ENCODE measurements at regions not wholly inside any gene's neighbourhood (a gene's known extent, or its start where the extent isn't known, plus 50 kb on each side); places are given as distances from the start of the nearest gene placed in this dataset.
A peak's percentile ranks its signal among the peaks of the same experiment; 100 is the strongest.

- Histone ChIP-seq H2AFZ (ENCODE audit: low read length) (no peak overlapping the region), H3K36me3 (ENCODE audit: control insufficient read depth, insufficient read depth, low read length) (no peaks in the 10 kb centered on the region), H3K27me3 (ENCODE audit: control insufficient read depth, insufficient read depth, low read length) (no peaks in the 10 kb centered on the region), H3K4me2 (ENCODE audit: extremely low read depth, insufficient read depth, low read length) (no peak overlapping the region), H3K4me3 (replicated peaks in 1 of 4; ENCODE audit: control extremely low read depth in 1 of 4, insufficient read depth in 1 of 4, low read depth in 3 of 4, low read length in 4 of 4) (no peak overlapping the region), H4K20me1 (ENCODE audit: control insufficient read depth, extremely low read depth, insufficient read depth, low read length) (no peaks in the 10 kb centered on the region), H3K9me3 (ENCODE audit: control insufficient read depth, insufficient read depth, low read depth, low read length) (no peaks in the 10 kb centered on the region), H3K9ac (ENCODE audit: insufficient read depth, low read length) (no peak overlapping the region), H3K27ac (ENCODE audit: insufficient read depth, low read length) (no peak overlapping the region), H3K79me2 (ENCODE audit: control insufficient read depth, insufficient read depth, low read length) (no peaks in the 10 kb centered on the region), H3K4me1 (ENCODE audit: control insufficient read depth, extremely low read depth, insufficient read depth, low read length) (no peaks in the 10 kb centered on the region)
- TF ChIP-seq CTCF (conservative IDR thresholded peaks at IDR 0.05 in 1 of 2, IDR thresholded peaks at IDR 0.05 in 1 of 2; ENCODE audit: low read depth in 1 of 2, low read length in 2 of 2) (no peak), EZH2 (IDR thresholded peaks at IDR 0.05; ENCODE audit: low read length, missing control alignments) (no peak)
- peak in 1 of 2 donors; percentile 15 for DNase-seq (ENCODE audit: low read depth in 2 of 2)
Observed at GRCh38 chr13:84606616-84607015, 724.3 kb upstream of the SLITRK1 start.

- no peaks in the 10 kb centered on the region for H3K27me3 ChIP-seq (ENCODE audit: control insufficient read depth, insufficient read depth, low read length)
- no peak overlapping the region for H3K27ac ChIP-seq (ENCODE audit: insufficient read depth, low read length)
- no peaks in the 10 kb centered on the region for H4K20me1 ChIP-seq (ENCODE audit: control insufficient read depth, extremely low read depth, insufficient read depth, low read length)
- H3K36me3 ChIP-seq (ENCODE audit: control insufficient read depth, insufficient read depth, low read length), result no peaks in the 10 kb centered on the region
- no peak overlapping the region for H3K4me3 ChIP-seq (replicated peaks in 1 of 4; ENCODE audit: control extremely low read depth in 1 of 4, insufficient read depth in 1 of 4, low read depth in 3 of 4, low read length in 4 of 4)
- H3K79me2 ChIP-seq (ENCODE audit: control insufficient read depth, insufficient read depth, low read length), result no peaks in the 10 kb centered on the region
- TF ChIP-seq CTCF (conservative IDR thresholded peaks at IDR 0.05 in 1 of 2, IDR thresholded peaks at IDR 0.05 in 1 of 2; ENCODE audit: low read depth in 1 of 2, low read length in 2 of 2) (no peak), EZH2 (IDR thresholded peaks at IDR 0.05; ENCODE audit: low read length, missing control alignments) (no peak)
- no peak overlapping the region for H2AFZ ChIP-seq (ENCODE audit: low read length)
- H3K9ac ChIP-seq (ENCODE audit: insufficient read depth, low read length), result no peak overlapping the region
- no peaks in the 10 kb centered on the region for H3K9me3 ChIP-seq (ENCODE audit: control insufficient read depth, insufficient read depth, low read depth, low read length)
- H3K4me1 ChIP-seq (ENCODE audit: control insufficient read depth, extremely low read depth, insufficient read depth, low read length), result no peaks in the 10 kb centered on the region
- H3K4me2 ChIP-seq (ENCODE audit: extremely low read depth, insufficient read depth, low read length), result no peak overlapping the region
- no peak for DNase-seq (ENCODE audit: low read depth in 2 of 2)
Observed at GRCh38 chr13:84605927-84606326, 723.7 kb upstream of the SLITRK1 start.

GRCh38 chr13:84591444-84591843 is 709.2 kb upstream of the SLITRK1 start:
- no peak overlapping the region for H3K27ac ChIP-seq (ENCODE audit: insufficient read depth, low read length)
- DNase-seq (ENCODE audit: low read depth in 2 of 2), result no peak
- no peaks in the 10 kb centered on the region for H3K36me3 ChIP-seq (ENCODE audit: control insufficient read depth, insufficient read depth, low read length)
- H3K9ac ChIP-seq (ENCODE audit: insufficient read depth, low read length), result no peak overlapping the region
- H3K27me3 ChIP-seq (ENCODE audit: control insufficient read depth, insufficient read depth, low read length), result no peaks in the 10 kb centered on the region
- no peaks in the 10 kb centered on the region for H4K20me1 ChIP-seq (ENCODE audit: control insufficient read depth, extremely low read depth, insufficient read depth, low read length)
- no peak for TF ChIP-seq EZH2 (IDR thresholded peaks at IDR 0.05; ENCODE audit: low read length, missing control alignments)
- TF ChIP-seq CTCF (conservative IDR thresholded peaks at IDR 0.05 in 1 of 2, IDR thresholded peaks at IDR 0.05 in 1 of 2; ENCODE audit: low read depth in 1 of 2, low read length in 2 of 2), result no peak
- H3K4me3 ChIP-seq (replicated peaks in 1 of 4; ENCODE audit: control extremely low read depth in 1 of 4, insufficient read depth in 1 of 4, low read depth in 3 of 4, low read length in 4 of 4), result no peak overlapping the region
- H3K9me3 ChIP-seq (ENCODE audit: control insufficient read depth, insufficient read depth, low read depth, low read length), result no peaks in the 10 kb centered on the region
- no peaks in the 10 kb centered on the region for H3K4me1 ChIP-seq (ENCODE audit: control insufficient read depth, extremely low read depth, insufficient read depth, low read length)
- H3K79me2 ChIP-seq (ENCODE audit: control insufficient read depth, insufficient read depth, low read length), result no peaks in the 10 kb centered on the region
- H2AFZ ChIP-seq (ENCODE audit: low read length), result no peak overlapping the region
- no peak overlapping the region for H3K4me2 ChIP-seq (ENCODE audit: extremely low read depth, insufficient read depth, low read length)
